Testis (tissue), 2 donors: ENCODE measurements at regions not wholly inside any gene's neighbourhood (a gene's known extent, or its start where the extent isn't known, plus 50 kb on each side); places are given as distances from the start of the nearest gene placed in this dataset.

Source experiments
- DNase-seq: peaks from one replicate; pipeline ENCODE4 v3.0.0-alpha.2; 2019
- H3K27ac ChIP-seq, 2 donors: fragments of 200-600 bp; sonication (generic); one replicate each; pipeline ENCODE4 v1.5.1; 2019
- H3K27me3 ChIP-seq: fragments of 200-600 bp; sonication (generic); one replicate; pipeline ENCODE4 v1.5.1; 2019
- H3K36me3 ChIP-seq: fragments of 200-600 bp; sonication (generic); one replicate; pipeline ENCODE4 v1.5.1; 2017; ENCODE audit warnings: low read depth; ENCODE audit errors: missing control alignments
- H3K4me1 ChIP-seq: fragments of 200-600 bp; sonication (generic); one replicate; pipeline ENCODE4 v1.5.1; 2019
- H3K4me3 ChIP-seq, 2 donors: fragments of 200-600 bp; sonication (generic); one replicate each; pipeline ENCODE4 v1.5.1; 2017 to 2019
- H3K9me3 ChIP-seq: fragments of 200-600 bp; sonication (generic); one replicate; pipeline ENCODE4 v1.5.1; 2017
- CTCF ChIP-seq, 3 experiments: fragments of 450-650 bp in 2 of 3; fragments of 200-600 bp in 1 of 3; sonication (generic) in 1 of 3; IDR thresholded peaks; one replicate each; pipeline ENCODE4 v1.5.1; 2016 to 2019; ENCODE audit warnings: antibody characterized with exemption in 3 of 3, mild to moderate bottlenecking in 2 of 3, moderate library complexity in 1 of 3
- POLR2A ChIP-seq: fragments of 450-650 bp; IDR thresholded peaks from one replicate; pipeline ENCODE4 v1.6.1; 2017; ENCODE audit warnings: antibody characterized with exemption, mild to moderate bottlenecking, moderate library complexity
- WGBS, 2 donors: methylation state at CpG; one replicate each; pipeline ENCODE4 v1.1.5; 2018; 5-methylcytosine and 5-hydroxymethylcytosine counted together
- intact Hi-C: fragments of 100-400 bp; cut with DNase I; formaldehyde crosslinking; loops from one replicate; pipeline ENCODE4 v1.15.1; 2023; ENCODE audit warnings: low total_unique reads

GRCh38 chr12:17235996-17236395, 630.0 kb upstream of the LMO3 start:
- intact Hi-C loops, result no loop called here
- Histone ChIP-seq H3K36me3 (no peaks in the 10 kb centered on the region), H3K4me3 (no peak overlapping the region), H3K4me1 (no peaks in the 10 kb centered on the region), H3K27me3 (no peaks in the 10 kb centered on the region), H3K27ac (no peak overlapping the region), H3K9me3 (no peaks in the 10 kb centered on the region)
- DNase-seq, result no peak
- 42 to 58% methylated on average over 5 of the region's 5 CpGs for WGBS, 2 donors
- TF ChIP-seq POLR2A, result no peak
- no peak for TF ChIP-seq CTCF (IDR thresholded peaks at IDR 0.05)

GRCh38 chr12:17215759-17216570, 610.0 kb upstream of the LMO3 start:
- Histone ChIP-seq H3K27me3 (no peaks in the 10 kb centered on the region), H3K9me3 (no peaks in the 10 kb centered on the region), H3K36me3 (no peaks in the 10 kb centered on the region), H3K4me1 (no peaks in the 10 kb centered on the region), H3K27ac (no peak overlapping the region), H3K4me3 (no peak overlapping the region)
- peak; percentile 31 for DNase-seq
- TF ChIP-seq CTCF (IDR thresholded peaks at IDR 0.05) (peak in 1 of 3 experiments; percentile 19), POLR2A (no peak)
- intact Hi-C loops, result no loop called here
- WGBS, 2 donors, result 33 to 48% methylated on average over 4 of the region's 4 CpGs

GRCh38 chr12:17214929-17215328, 609.0 kb upstream of the LMO3 start:
- TF ChIP-seq CTCF (IDR thresholded peaks at IDR 0.05) (no peak), POLR2A (no peak)
- H3K36me3 ChIP-seq, result no peaks in the 10 kb centered on the region
- no peak overlapping the region for H3K27ac ChIP-seq
- no peaks in the 10 kb centered on the region for H3K27me3 ChIP-seq
- H3K9me3 ChIP-seq, result no peaks in the 10 kb centered on the region
- intact Hi-C loops, result no loop called here
- 25% methylated on average over 2 of the region's 2 CpGs for WGBS, 2 donors
- H3K4me1 ChIP-seq, result no peaks in the 10 kb centered on the region
- DNase-seq, result no peak
- H3K4me3 ChIP-seq, result no peak overlapping the region

- Histone ChIP-seq H3K4me3 (no peak overlapping the region), H3K27ac (no peak overlapping the region), H3K36me3 (no peaks in the 10 kb centered on the region), H3K27me3 (no peaks in the 10 kb centered on the region), H3K9me3 (no peaks in the 10 kb centered on the region), H3K4me1 (peaks cover 3% of the 10 kb centered on the region)
- no peak for DNase-seq
- TF ChIP-seq CTCF (IDR thresholded peaks at IDR 0.05), result no peak
- no peak for TF ChIP-seq POLR2A
- intact Hi-C loops, result no loop called here
Observed at GRCh38 chr12:17206553-17206952, 600.6 kb upstream of the LMO3 start.
